SK-N-SH treated with all-trans-retinoic acid at 6 μM for 48 hours (cell line): ENCODE measurements at regions not wholly inside any gene's neighbourhood (a gene's known extent, or its start where the extent isn't known, plus 50 kb on each side); places are given as distances from the start of the nearest gene placed in this dataset.

Experiments used
- ARNTL ChIP-seq: fragments of 450-650 bp; formaldehyde crosslinking; IDR thresholded peaks from 2 replicates; pipeline ENCODE4 v1.5.0; 2020; ENCODE audit warnings: low read depth, mild to moderate bottlenecking, moderate library complexity, borderline replicate concordance
- CREB5 ChIP-seq: fragments of 250-450 bp; sonication (Bioruptor Pico); IDR thresholded peaks from 2 replicates; pipeline ENCODE4 v1.5.1; 2020; ENCODE audit warnings: low read depth, mild to moderate bottlenecking, moderate library complexity
- CSDC2 ChIP-seq: fragments of 250-450 bp; sonication (Bioruptor Pico); IDR thresholded peaks from 2 replicates; pipeline ENCODE4 v1.5.0; 2020; ENCODE audit warnings: mild to moderate bottlenecking, moderate library complexity
- CSRNP3 ChIP-seq: fragments of 250-450 bp; sonication (Bioruptor Pico); IDR thresholded peaks from 2 replicates; pipeline ENCODE4 v1.5.1; 2021; ENCODE audit warnings: mild to moderate bottlenecking, moderate library complexity
- PATZ1 ChIP-seq: fragments of 250-450 bp; sonication (Bioruptor Pico); IDR thresholded peaks from 2 replicates; pipeline ENCODE4 v1.8.0; 2020; ENCODE audit warnings: mild to moderate bottlenecking, moderate library complexity, borderline replicate concordance
- PPARA ChIP-seq: fragments of 250-450 bp; sonication (Bioruptor Pico); IDR thresholded peaks from 2 replicates; pipeline ENCODE4 v1.5.0; 2020; ENCODE audit warnings: mild to moderate bottlenecking, borderline replicate concordance
- TCF4 ChIP-seq: fragments of 250-450 bp; sonication (Bioruptor Pico); IDR thresholded peaks from 2 replicates; pipeline ENCODE4 v1.8.0; 2021; ENCODE audit warnings: mild to moderate bottlenecking, moderate library complexity, borderline replicate concordance
- ZFP3 ChIP-seq: fragments of 250-450 bp; sonication (Bioruptor Pico); IDR thresholded peaks from 2 replicates; pipeline ENCODE4 v1.5.0; 2020; ENCODE audit warnings: mild to moderate bottlenecking, moderate library complexity
- ZNF70 ChIP-seq: fragments of 450-650 bp; formaldehyde crosslinking; IDR thresholded peaks from 2 replicates; pipeline ENCODE4 v1.5.0; 2020; ENCODE audit warnings: mild to moderate bottlenecking, moderate library complexity
- ZNF8 ChIP-seq: fragments of 450-650 bp; formaldehyde crosslinking; IDR thresholded peaks from 2 replicates; pipeline ENCODE4 v1.5.0; 2020; ENCODE audit warnings: mild to moderate bottlenecking, moderate library complexity
- TF ChIP-seq, protein P1 (sequence below): fragments of 250-450 bp; sonication (Bioruptor Pico); IDR thresholded peaks from 2 replicates; pipeline ENCODE4 v1.8.0; 2021; ENCODE audit warnings: low read depth, mild to moderate bottlenecking, moderate library complexity, borderline replicate concordance

- TF ChIP-seq PATZ1 (CRISPR knock-in tag) (no peak), CSDC2 (CRISPR knock-in tag) (no peak), TCF4 (CRISPR knock-in tag) (no peak), CREB5 (CRISPR knock-in tag) (no peak), ZNF70 (CRISPR knock-in tag) (no peak), ZFP3 (CRISPR knock-in tag) (no peak), CSRNP3 (CRISPR knock-in tag) (no peak), ZNF8 (CRISPR knock-in tag) (no peak), ARNTL (no peak), PPARA (no peak)
- TF ChIP-seq, protein P1, sequence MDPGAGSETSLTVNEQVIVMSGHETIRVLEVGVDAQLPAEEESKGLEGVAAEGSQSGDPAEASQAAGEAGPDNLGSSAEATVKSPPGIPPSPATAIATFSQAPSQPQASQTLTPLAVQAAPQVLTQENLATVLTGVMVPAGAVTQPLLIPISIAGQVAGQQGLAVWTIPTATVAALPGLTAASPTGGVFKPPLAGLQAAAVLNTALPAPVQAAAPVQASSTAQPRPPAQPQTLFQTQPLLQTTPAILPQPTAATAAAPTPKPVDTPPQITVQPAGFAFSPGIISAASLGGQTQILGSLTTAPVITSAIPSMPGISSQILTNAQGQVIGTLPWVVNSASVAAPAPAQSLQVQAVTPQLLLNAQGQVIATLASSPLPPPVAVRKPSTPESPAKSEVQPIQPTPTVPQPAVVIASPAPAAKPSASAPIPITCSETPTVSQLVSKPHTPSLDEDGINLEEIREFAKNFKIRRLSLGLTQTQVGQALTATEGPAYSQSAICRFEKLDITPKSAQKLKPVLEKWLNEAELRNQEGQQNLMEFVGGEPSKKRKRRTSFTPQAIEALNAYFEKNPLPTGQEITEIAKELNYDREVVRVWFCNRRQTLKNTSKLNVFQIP (CRISPR knock-in tag): no peak
Observed at GRCh38 chr21:8989721-8990325, 1531.6 kb upstream of the TPTE start.
